HG03521 (cell line): ENCODE measurements at regions not wholly inside any gene's neighbourhood (a gene's known extent, or its start where the extent isn't known, plus 50 kb on each side); places are given as distances from the start of the nearest gene placed in this dataset.
A peak's percentile ranks its signal among the peaks of the same experiment; 100 is the strongest.
"Not testable (repeated sequence)": the region's sequence is repeated elsewhere in the genome, so short reads cannot be mapped to it uniquely, and the experiment has no call there.

ENCODE experiments used
- ATAC-seq: cut with Tn5 transposase; IDR thresholded peaks from one replicate; pipeline ENCODE4 v1.9.1; 2021; ENCODE audit warnings: mild to moderate bottlenecking, moderate library complexity; ENCODE audit not compliant: unreplicated experiment

DNA sequence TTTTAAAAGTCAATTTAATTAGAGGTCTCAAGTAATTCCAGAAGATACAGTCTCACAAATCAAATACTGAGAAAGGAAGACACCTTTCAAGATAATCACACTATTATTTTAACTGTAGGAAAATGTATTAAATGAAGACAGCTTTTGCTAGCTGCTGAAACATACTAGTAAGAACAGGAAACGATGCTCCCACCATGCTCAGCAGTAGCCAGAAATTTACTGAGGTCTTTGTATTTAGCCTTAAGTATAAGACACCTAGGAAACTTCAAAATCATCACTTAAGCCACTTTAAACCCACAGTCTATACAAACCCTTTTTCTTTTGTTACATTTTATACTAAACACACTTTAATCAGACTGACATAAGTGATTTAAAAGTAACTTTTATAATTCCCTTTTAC is 72.7 kb upstream of the NPIPB12 start:
- ATAC-seq = not testable (repeated sequence)

DNA sequence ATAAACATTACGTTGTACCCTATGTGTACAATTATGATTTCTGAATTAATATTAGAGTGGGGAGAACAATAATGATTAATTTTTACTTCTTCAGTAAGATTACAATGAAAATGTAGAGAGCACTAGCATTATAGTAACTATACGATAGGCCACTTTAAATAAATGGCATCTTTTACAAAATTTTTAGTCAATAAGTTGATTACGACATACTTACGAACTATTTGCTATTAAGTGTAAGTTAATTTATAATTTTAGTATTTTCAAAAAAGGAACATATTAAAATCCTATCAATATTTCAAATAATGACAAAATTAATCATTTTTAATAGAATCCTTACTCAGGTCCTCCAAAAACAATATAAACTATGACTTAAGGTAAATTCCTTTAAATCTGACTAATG is 75.6 kb upstream of the NPIPB12 start:
- not testable (repeated sequence) for ATAC-seq

DNA sequence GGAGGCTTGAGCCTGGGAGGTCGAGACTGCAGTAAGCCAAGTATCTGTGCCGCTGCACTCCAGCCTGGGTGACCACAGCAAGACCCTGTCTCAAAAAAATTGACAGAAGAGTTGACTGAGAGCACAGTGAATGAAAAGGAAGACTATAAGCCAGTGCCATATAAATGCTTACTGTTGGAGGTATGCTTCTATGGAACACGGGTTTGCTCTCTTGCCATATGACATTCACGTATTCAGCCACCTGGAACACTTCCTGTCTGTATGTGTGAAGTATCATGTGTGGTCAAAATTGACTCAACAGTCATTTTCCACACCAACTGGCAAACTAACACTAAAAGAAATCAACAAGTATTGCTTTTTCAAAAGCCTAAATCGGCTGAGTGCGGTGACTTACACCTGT is 71.1 kb upstream of the SPN start:
- not testable (repeated sequence) for ATAC-seq

DNA sequence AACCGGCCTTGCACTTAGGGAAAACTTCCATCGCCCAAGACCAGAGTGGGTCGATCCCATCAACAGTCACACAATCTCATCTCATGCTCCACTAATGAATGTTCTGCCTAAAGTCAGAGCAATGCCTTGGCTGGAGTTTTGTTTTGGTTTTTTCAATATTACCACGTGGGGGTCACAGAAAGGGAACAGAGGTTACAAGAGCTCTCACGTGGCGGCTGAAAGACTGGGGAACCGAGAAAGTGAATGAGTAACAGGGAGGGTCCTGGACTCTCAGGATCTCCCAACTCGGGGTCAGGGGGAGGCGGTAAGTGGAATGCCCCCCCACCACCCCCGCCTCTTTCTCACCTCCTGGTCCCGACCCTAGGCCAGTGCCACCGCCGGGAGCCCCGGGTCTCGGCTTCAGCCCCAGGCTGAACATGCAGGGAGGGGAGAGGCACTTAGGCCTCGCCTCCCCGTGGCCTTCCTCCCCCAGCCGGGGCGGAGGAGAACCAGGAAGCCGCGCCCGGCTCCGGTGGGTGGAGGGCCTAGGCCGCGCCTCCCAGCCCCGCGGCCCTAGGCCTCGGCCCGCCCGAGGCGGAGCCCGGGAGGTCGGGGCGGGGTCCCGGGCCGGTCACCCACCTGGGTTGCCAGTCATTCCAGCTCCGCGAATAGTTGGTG is 68.7 kb upstream of the SPN start:
- peak; percentile 41 for ATAC-seq

DNA sequence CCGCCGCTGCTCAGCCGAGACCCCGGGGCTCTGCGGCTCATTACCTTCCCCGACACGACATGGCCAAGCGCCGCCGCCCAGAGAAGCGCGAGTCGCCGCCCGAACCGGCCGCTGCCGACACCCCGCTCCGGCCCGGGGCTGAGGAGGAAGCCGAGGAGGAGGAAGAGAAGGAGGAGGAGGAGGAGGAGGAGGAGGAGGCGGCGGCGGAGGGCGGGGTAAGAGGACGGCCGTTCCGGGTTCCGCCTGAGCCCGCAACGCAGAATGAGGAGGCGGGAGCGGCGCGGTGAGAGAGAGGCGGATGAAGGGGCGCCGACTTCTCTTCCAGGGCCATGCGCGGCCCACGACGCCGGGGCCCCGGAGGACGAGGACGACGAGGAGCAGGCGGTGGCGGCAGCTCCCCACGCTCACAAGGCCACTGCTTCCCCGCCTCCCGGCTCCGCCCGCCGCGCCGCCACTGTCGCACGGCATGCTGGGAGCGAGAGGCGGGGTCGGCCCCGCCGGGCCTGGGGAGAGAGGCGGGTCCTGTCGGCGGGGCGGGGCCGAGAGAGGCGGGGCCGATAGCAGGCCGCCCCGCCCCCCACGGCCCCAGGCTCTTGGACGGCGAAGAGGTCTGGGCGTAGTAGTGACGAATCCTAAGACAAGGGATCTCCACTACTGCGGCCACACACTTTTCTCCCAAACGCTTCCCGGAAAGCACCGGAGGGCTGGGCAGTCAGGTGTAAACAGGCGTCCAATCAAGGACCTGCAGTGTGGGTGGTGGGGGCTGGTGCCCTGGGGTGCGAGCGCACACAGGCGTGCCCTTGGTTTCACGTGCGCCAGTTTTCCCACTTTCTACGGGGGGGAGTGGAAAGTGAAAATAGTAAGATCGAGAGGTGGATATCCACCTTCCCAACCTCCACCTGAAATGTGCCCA is 67.9 kb upstream of the SPN start:
- ATAC-seq = peak; percentile 75

- ATAC-seq = not testable (repeated sequence)
These were observed 66.0 kb upstream of the SPN start for GRCh38 chr16:29597030-29597429.

- not testable (repeated sequence) for ATAC-seq
These were observed 62.7 kb upstream of the SPN start for GRCh38 chr16:29600111-29601000.

DNA sequence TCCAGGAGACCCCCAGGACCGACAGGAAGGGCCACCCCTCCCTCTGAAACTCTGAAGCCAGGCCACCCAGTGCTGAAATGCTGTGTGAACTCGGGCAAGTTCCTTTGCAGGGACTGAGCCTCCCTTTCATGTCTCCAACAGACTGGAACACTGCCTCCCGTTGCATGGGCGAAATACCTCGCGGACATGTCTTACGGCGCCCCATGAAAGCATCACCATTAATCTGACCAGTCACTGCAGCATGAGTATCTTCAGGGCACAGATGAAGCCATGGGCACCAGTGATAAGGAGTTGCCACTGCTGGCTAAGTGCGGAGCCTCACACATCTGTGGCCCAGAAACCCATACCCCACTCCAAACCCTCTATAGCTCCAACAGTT is 60.8 kb upstream of the SPN start:
- not testable (repeated sequence) for ATAC-seq

GRCh38 chr16:29602683-29603088 is 60.4 kb upstream of the SPN start:
- not testable (repeated sequence) for ATAC-seq

DNA sequence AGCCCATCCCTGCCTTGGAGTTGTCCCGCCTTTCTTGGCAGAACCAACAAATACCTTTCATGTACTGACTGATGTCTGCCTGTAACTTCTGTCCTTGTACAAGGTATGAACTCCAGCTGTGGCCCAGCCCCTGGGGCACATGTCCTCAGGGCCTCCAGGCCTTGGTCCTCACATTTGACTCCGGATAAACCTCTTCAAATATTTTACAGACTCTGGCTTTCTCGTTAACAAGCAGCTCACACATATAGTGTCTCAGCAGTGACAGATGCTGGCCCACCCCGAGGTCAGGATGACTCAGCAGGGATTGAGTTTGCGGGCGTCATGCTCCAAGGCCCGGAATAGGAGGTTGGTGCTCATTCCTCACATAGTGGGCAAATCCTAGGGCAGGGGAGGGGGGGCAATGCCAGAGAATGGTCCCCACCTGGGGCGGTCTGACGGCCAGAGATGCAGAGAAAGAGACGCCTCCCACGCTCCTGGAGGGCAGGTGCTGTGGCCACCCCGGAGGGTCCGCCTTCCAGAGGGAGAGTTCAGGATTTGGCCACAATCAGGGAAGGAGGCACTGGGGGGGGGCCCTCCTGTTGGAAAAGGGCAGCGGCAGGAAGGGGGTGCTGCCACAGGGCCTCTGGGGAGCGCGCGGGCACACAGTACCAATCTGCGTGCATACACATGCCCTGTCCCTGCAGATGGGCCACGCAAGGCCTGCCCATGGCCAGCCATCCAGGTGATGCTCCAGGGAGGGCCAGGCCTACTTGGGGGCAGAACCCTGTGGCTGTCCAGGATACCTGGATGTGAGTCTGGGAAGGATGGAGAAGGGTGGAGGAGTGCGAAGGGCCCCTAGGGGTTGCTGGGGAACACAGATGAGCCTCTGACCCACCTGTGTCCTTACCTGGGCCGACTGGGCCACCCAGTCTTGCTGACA is 58.2 kb upstream of the SPN start:
- ATAC-seq = not testable (repeated sequence)

DNA sequence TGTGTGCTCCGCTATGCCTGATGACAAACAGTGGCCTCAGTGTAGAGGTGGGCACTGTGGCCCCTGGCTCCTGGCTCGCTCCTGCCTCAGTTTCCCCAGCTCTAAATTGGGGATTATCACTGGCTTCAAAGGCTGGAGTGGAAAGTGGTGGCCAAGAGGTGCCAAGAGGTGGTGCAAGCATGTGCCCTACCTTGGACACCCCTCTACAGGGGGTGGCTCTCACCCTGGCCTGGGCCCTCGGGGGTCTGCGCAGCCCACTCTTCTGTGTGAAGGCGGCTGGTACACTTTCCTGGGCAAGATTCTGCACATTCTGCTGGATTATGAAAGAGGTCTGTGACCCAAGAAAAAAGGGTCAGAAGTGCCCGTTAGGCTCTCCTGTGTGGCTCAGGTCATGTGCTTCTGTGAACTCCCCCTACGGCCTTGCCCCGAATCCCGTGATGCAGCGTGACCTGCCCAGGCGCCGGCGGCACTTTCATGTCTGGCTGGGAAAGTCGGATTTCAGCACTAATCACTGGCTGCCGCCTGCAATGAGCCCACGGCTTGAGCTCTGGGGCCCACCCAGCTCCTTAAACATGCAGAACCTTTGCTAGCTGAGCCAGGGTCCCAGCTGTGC is 57.3 kb upstream of the SPN start:
- not testable (repeated sequence) for ATAC-seq

DNA sequence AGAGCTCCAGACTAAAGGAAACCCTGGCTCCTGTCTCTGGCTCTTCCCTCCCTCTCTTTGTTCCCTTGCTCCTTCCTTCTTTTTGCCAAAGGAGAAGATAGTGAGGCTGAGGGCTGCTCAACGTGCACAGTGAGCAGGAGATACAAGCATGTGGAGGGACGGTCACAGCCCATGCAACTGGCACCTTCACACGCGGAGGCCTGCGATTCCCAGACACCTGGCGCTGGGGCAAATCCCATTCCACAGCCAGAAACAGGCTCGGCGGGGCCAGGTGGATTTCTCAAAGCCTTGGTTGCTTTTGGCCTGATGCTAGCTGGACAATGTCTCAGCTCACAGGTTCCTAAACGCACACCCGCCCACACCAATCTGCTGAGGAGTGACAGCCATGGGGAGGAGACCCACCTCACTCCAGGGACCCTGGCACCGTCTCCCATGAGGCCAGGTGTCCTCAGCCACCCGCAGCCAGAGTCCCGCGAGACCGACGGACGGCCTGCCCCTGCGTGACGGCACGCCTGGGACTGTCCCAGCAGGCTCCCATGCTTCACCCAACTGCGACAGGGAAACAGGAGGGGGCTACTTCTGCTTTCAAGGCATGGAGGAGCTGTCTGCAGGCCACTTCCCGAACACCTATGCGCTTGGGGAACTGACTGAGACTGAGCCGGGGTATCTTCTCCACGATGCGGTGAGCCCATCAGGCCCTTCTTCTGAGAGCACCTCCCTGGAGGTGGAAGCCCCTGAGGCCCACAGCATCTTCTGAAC is 56.2 kb upstream of the SPN start:
- not testable (repeated sequence) for ATAC-seq

- not testable (repeated sequence) for ATAC-seq
These were observed 55.6 kb upstream of the SPN start for GRCh38 chr16:29607428-29607823.

GRCh38 chr16:29612381-29613306 is 50.4 kb upstream of the SPN start:
- peak; percentile 22 for ATAC-seq
